Retina (tissue), 1 donor: ENCODE measurements at regions not wholly inside any gene's neighbourhood (a gene's known extent, or its start where the extent isn't known, plus 50 kb on each side); places are given as distances from the start of the nearest gene placed in this dataset.
A peak's percentile ranks its signal among the peaks of the same experiment; 100 is the strongest.

Experiments used
- DNase-seq: peaks from one replicate; pipeline ENCODE4 v3.0.0-alpha.2; 2016

DNA sequence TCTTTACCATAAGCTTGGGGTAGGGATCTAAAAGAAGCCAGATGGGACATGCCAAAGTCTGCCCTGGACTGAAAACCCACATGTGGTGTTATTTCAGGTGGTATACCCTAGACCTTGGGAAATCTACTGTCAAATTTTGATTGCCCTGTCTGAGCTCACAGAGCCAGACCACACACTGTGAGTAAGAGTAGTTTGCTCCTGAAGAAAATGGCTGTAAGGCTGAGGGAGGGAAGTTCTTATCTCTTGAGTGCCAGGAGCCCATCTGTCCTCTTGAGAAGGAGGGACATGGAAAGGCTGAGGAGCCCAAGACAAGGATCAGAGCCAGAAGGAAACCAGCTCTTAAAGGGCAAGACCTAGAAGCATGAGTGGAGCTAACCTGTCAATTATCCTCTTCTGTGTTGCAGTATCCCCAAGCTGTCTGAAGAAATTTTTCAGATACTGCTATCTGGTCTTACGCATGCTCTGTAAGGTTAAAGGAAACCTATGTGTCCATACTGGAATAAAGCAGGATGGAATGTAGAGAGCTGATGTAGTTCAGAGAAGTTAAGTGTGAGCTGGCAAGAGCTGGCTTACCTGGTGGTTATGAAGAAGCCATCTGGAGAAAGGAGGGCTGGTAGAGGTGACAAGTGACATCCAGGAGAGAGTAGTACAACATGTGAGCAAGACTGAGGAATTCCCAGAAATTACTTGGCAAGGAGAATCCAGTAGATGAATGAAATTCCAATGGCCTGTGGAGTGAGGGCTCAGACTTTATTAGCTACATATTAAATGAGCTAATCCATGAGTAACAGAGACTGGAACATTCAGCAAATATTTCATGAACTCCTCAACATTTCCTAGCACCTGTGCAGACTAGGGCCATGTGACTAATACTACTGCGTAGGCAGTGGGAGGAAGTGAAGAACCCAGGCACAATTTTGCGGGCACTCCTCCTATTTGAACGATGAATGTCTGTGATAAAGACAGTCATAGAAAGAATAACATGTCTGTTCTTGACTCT, 389.1 kb upstream of the KIF2A start:
- no peak for DNase-seq

DNA sequence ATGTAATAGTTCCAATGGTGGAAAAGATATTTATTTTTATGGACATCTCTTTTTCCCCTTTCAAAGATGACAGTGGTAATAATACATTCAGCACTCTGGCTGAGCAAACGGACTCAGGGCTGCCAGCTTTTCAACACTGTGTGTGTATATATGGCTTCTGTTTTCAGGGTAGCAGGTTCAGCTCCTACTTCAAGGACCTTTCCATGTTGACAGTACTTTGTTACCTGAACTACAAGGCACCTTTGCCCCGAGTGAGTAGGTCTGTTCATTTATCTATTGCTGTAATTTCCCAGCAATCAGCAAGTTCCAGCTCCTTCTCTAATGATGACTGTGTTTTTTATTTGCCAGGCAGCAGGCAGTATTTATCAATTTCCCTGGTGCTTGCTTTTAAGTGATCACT, 387.4 kb upstream of the KIF2A start:
- DNase-seq, result no peak

- no peak for DNase-seq
These were observed 386.1 kb upstream of the KIF2A start for GRCh38 chr5:61919920-61920319.

DNA sequence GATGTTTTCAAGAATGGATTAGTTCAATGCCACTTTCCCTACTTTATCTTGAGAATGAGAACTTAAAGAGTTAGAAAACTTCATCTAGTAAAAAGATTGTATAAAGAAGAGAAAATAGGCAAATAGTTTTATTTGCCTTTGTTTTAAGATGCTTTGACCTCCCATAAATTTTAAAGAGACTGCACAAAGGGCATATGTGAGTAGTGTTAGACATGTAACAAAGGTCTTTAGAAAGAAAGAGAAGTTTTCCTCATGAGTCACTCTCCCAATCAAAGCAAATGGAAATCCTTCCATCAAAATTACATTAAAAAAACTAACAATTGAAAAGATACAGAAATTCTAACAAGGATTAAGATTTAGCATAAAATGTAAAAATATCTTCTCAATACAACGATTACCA, 381.8 kb upstream of the KIF2A start:
- DNase-seq, result no peak

DNA sequence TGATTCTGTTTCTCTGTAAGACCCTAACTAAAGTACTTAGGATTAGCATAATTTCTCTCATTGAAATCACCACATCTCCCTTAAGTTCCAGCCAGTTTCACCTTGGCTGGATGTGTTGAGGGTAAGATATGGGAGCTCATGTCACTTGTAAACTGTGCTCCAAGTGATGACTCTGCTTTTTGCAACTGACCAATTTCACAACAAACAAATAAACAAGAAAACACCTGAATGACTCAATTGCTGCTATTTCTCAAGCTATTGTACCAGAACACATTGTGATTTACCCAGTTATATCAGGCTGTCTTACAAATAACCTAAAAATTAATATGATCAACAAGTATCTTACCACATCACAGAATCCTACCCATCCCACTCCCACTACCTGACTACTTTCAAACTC, 379.1 kb upstream of the KIF2A start:
- DNase-seq, result no peak

DNA sequence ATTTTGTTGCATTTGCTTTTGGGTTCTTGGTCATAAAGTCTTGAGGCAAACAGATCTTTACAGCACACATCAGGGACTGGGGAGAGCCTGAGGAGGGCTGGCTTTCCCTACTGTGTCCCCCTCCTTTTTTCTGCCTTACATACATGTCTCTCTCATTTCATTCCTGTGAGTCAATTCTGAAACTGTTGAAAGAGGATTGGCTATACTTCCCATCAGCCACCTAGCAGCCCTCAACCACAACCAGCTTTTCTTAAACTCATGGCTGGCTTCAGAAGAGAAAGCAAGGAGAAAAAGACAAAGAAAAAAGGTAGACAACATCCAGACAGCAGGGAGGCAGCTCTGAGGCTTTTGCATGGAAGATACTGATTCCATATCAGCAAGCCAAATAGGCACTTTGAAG, 374.8 kb upstream of the KIF2A start:
- DNase-seq, result no peak

- DNase-seq, result peak; percentile 64
These were observed 372.0 kb upstream of the KIF2A start for GRCh38 chr5:61933787-61934626.

DNA sequence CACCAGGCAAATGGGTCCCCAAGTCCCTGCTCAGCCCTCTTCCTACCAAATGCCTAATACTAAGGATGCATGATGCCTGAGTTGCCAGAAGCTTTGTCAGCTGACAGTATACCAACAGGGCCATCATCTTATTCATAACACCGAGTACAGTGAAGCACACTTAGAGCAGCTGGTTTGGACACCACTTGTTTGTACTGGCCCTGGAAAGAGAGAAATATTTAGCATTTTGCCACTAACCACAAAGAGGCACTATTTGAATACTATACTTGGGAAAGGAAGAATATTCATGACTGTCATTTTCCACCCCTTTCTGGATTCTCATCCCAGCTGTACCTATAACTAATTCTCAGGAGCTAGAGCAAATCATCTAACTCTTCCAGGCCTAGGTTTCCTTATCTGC, 364.4 kb upstream of the KIF2A start:
- no peak for DNase-seq

- no peak for DNase-seq
These were observed 363.4 kb upstream of the KIF2A start for GRCh38 chr5:61942462-61943049.

DNA sequence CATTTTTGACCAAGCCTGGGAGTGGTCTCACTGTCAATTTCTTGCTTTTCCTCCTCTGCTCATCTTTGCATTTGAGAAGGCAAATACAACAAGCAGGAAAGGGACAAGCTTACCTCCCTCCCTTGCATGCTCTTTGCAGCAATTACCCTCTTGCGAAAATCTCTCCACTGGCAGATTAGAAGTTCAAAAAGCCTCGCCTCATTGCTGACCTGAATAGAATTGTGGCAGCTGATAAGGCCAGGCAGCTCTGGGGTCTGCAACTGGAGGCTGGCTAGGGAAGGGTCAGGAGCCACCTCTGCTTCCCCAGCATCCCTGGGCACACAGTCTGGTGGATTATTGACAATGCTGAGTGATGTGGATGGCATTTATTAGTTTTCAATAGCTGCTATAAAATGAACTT, 362.3 kb upstream of the KIF2A start:
- DNase-seq, result no peak

GRCh38 chr5:61948151-61948550, 357.9 kb upstream of the KIF2A start:
- no peak for DNase-seq

- no peak for DNase-seq
These were observed 356.8 kb upstream of the KIF2A start for GRCh38 chr5:61949054-61949678.

DNA sequence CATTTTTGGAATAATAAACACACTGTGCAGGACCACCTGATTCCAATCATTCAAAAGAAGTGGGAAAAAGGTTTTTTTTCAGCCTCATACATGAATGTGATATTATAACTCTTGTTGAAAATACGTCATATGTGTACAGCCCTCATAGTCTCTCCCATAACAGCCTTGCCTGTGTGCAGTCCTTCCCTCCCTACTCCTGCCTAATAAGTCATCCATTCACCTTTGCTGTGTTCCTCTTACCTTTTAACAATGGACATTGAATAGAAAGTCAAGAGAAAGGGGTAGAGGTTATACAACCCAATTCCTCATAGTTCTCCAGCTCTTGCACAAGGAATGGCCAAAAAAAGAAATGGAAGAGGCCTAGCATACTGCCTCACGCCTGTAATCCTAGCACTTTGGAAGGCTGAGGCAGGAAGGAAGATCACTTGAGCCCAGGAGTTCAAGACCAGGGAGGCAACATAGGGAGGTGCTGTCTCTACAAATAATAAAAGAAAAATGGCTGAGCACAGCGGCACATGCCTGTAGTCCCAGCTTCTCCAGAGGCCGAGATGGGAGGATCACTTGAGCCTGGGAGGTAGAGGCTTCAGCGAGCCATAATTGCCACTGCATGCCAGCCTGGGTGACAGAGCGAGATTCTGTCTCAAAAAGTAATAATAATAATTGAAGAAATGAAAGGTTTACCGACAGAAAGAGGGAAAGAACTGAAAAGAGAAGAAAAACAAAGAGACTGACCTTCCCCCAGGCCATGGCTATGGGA, 356.1 kb upstream of the KIF2A start:
- no peak for DNase-seq

DNA sequence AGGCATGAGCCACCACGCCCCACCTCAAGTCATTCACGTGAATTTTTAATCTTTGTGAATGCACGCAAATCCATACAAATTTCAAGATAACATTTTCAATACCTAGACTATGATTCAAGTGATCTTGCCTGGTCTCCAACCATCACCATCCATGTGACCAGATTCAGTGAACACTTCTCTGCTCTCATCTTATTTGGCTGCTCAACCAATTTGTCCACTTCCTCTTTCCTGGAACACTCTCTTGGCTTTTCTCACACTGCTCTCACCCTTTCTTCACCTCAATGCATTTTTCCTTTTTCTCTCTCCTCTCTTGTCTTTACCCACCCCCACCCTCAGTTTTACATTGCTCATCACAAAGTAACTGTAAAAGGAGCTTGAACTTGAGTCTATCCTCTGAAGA, 354.7 kb upstream of the KIF2A start:
- no peak for DNase-seq

DNA sequence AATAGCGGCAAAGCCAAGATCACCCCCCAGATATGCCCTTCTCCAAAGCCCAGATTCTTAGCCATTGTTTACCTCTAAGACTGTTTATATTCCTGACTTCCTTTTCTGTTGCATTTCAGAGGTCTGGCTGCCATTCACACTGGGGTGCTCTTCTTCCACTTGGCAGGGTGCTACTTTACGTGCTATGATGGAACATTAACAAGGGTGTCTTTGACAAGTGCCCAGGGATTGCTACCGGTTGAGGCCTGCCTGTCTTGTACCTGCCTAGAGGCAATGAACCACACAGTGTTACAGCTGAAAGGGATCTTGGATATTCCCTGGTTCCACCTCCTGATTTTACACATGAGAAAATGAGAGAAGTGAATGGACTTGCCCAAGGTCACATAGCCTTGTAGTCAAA, 352.1 kb upstream of the KIF2A start:
- DNase-seq, result no peak

GRCh38 chr5:61964201-61964600, 341.8 kb upstream of the KIF2A start:
- DNase-seq, result no peak

- no peak for DNase-seq
These were observed 340.9 kb upstream of the KIF2A start for GRCh38 chr5:61965069-61965468.

- no peak for DNase-seq
These were observed 340.5 kb upstream of the KIF2A start for GRCh38 chr5:61965490-61965889.

GRCh38 chr5:61966296-61966955, 339.6 kb upstream of the KIF2A start:
- DNase-seq, result no peak

DNA sequence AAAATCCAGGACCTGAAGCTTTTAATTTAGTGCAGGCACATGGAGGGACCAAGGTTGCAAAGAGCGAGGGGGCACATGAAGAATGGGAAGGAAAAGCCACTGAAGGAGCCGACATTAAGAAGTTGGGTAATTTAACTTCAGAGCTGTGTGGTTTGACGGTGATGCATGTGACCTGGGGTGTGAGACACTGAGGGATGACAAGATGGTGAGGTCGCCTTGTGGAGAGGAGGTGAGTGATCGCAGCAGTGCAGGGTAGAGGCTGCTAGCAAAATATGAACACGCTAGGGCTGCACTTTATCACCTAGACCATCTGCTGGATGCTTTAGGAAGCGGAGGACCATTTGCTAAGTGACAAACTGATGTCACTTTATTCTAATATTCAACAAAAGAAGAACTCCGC, 339.0 kb upstream of the KIF2A start:
- no peak for DNase-seq

DNA sequence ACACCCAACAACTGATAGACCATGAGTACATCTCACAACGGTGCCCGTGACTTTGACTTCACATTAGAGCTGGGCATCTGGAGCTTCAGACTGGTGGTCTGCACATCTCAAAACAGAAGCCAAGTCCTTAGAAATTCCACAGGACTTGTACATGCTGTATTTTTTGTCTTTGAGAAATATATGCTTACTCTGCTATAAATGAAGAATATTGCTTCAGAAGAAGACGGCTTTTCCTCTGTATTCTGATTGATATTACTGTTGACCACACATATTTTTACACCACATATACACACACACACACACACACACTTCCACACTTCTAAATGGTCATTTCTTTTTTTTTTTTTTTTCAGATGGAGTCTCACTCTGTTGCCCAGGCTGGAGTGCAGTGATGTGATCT, 338.3 kb upstream of the KIF2A start:
- no peak for DNase-seq

DNA sequence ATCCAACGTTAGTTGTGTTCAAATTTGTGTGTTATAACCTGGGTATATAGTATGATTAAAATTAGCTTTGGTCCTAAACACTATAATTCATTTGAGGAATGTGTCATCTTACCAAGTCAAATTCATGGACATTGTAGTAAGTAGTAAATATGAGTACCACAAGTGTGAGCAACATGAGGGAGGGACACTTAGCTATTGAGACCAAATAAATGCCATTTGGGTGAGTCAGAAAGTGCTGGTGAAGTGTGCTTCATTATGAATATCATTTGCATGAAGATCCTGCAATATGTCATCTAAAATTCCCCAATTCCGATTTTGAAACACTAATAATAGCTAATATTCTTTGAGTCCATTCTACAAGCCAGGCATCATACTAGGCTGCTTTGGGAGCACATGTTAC, 336.7 kb upstream of the KIF2A start:
- no peak for DNase-seq
